Endothelial cell (in vitro differentiated cells): ENCODE measurements at regions not wholly inside any gene's neighbourhood (a gene's known extent, or its start where the extent isn't known, plus 50 kb on each side); places are given as distances from the start of the nearest gene placed in this dataset.

Source experiments
- DNase-seq: peaks from one replicate; pipeline ENCODE4 v3.0.0; 2021; ENCODE audit warnings: low spot score
- H3K27ac Mint-ChIP-seq: one replicate; pipeline ENCODE4 v1.8.0; 2021; ENCODE audit warnings: mixed read lengths, inconsistent platforms; ENCODE audit not compliant: unreplicated experiment
- H3K27me3 Mint-ChIP-seq: one replicate; pipeline ENCODE4 v1.8.0; 2021; ENCODE audit warnings: mild to moderate bottlenecking, moderate library complexity, mixed read lengths, inconsistent platforms; ENCODE audit not compliant: unreplicated experiment
- H3K36me3 Mint-ChIP-seq: one replicate; pipeline ENCODE4 v1.8.0; 2021; ENCODE audit warnings: mild to moderate bottlenecking, low read depth, mixed read lengths, inconsistent platforms; ENCODE audit not compliant: unreplicated experiment
- H3K4me1 Mint-ChIP-seq: one replicate; pipeline ENCODE4 v1.8.0; 2021; ENCODE audit warnings: mild to moderate bottlenecking, mixed read lengths, inconsistent platforms; ENCODE audit not compliant: unreplicated experiment
- H3K4me3 Mint-ChIP-seq: one replicate; pipeline ENCODE4 v1.8.0; 2021; ENCODE audit warnings: mild to moderate bottlenecking, mixed read lengths, inconsistent platforms; ENCODE audit not compliant: unreplicated experiment
- H3K9me3 Mint-ChIP-seq: one replicate; pipeline ENCODE4 v1.8.0; 2021; ENCODE audit warnings: mixed read lengths, inconsistent platforms; ENCODE audit not compliant: unreplicated experiment
- TF ChIP-seq, protein P1 (sequence below): fragments of 200-600 bp; sonication (generic); IDR thresholded peaks from one replicate; pipeline ENCODE4 v1.5.0; 2021; ENCODE audit warnings: antibody characterized with exemption; ENCODE audit not compliant: unreplicated experiment

- DNase-seq = no peak
Observed at GRCh38 chr4:167652267-167652666, 418.0 kb upstream of the SPOCK3 start.

DNA sequence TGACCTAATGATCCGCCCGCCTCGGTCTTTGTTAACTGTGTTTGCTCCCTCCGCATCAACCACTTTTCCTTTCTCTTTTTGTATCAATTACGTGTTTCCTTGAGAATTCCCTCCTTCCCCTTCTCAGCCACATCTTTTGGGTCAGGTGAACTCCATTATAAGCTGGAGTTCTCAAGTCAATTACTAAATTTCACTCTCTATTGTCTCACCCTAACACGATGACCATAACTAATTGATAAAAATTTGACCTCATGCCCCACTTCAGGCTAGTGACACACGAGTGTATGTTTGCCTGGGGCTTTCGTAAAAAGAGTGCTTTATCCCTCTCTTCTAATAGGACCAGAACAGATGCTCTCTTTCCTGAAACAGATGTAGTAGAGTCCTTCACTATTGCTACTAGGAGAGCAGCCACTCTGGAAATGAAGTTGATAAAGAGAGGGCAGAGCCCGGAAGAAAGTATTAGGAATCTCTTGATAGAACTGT is 403.6 kb upstream of the ANXA10 start:
- Mint-ChIP-seq H3K9me3 (no peaks in the 10 kb centered on the region), H3K27ac (no peak overlapping the region), H3K4me3 (no peak overlapping the region), H3K27me3 (no peaks in the 10 kb centered on the region), H3K36me3 (no peaks in the 10 kb centered on the region), H3K4me1 (no peaks in the 10 kb centered on the region)
- TF ChIP-seq, protein P1, sequence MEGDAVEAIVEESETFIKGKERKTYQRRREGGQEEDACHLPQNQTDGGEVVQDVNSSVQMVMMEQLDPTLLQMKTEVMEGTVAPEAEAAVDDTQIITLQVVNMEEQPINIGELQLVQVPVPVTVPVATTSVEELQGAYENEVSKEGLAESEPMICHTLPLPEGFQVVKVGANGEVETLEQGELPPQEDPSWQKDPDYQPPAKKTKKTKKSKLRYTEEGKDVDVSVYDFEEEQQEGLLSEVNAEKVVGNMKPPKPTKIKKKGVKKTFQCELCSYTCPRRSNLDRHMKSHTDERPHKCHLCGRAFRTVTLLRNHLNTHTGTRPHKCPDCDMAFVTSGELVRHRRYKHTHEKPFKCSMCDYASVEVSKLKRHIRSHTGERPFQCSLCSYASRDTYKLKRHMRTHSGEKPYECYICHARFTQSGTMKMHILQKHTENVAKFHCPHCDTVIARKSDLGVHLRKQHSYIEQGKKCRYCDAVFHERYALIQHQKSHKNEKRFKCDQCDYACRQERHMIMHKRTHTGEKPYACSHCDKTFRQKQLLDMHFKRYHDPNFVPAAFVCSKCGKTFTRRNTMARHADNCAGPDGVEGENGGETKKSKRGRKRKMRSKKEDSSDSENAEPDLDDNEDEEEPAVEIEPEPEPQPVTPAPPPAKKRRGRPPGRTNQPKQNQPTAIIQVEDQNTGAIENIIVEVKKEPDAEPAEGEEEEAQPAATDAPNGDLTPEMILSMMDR = no peak
- no peak for DNase-seq

More at GRCh38 chr4:167652267-167652666, 418.0 kb upstream of the SPOCK3 start:
- H3K9me3 Mint-ChIP-seq = no peaks in the 10 kb centered on the region
- no peak overlapping the region for H3K4me3 Mint-ChIP-seq
- TF ChIP-seq, protein P1 = no peak
- no peaks in the 10 kb centered on the region for H3K4me1 Mint-ChIP-seq
- H3K27me3 Mint-ChIP-seq = peaks cover 2% of the 10 kb centered on the region
- H3K27ac Mint-ChIP-seq = no peak overlapping the region
- H3K36me3 Mint-ChIP-seq = no peaks in the 10 kb centered on the region

DNA sequence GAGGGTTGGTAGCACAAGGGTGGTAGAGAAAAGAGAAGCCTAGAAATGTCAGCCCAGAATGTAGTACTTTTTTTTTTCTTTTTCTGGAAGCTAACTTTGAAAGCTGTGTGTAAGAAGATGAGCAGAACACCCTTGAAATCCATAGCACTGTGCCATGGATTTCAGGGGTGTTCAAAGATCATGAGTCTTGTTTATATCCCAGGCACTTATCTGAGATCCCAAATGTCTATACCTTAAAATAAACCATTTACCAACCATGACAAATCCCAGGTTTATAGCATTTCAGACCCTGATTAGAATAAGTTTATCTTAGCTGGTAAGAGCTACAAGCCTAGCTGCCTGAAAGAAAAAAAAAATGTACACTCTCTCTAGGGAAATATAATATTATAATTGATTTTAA is 389.9 kb upstream of the ANXA10 start:
- TF ChIP-seq, protein P1 = no peak

GRCh38 chr4:167711517-167711916 is 380.8 kb upstream of the ANXA10 start:
- TF ChIP-seq, protein P1 = no peak
- Mint-ChIP-seq H3K4me1 (peaks cover under 1% of the 10 kb centered on the region), H3K4me3 (no peak overlapping the region), H3K36me3 (no peaks in the 10 kb centered on the region), H3K9me3 (no peaks in the 10 kb centered on the region), H3K27me3 (no peaks in the 10 kb centered on the region), H3K27ac (no peak overlapping the region)
- no peak for DNase-seq

More for the DNA sequence above, 389.9 kb upstream of the ANXA10 start:
- Mint-ChIP-seq H3K9me3 (no peaks in the 10 kb centered on the region), H3K27ac (no peak overlapping the region), H3K36me3 (no peaks in the 10 kb centered on the region), H3K4me1 (peaks cover 7% of the 10 kb centered on the region), H3K4me3 (no peak overlapping the region), H3K27me3 (no peaks in the 10 kb centered on the region)
- no peak for DNase-seq

- no peak for DNase-seq
- Mint-ChIP-seq H3K9me3 (no peaks in the 10 kb centered on the region), H3K4me1 (no peaks in the 10 kb centered on the region), H3K27me3 (no peaks in the 10 kb centered on the region), H3K4me3 (no peak overlapping the region), H3K36me3 (no peaks in the 10 kb centered on the region), H3K27ac (no peak overlapping the region)
- TF ChIP-seq, protein P1 = no peak
Observed at GRCh38 chr4:167713756-167714155, 378.6 kb upstream of the ANXA10 start.
